Heart right ventricle (tissue), 16 donors: ENCODE measurements at regions not wholly inside any gene's neighbourhood (a gene's known extent, or its start where the extent isn't known, plus 50 kb on each side); places are given as distances from the start of the nearest gene placed in this dataset.

Experiments used
- ATAC-seq, 8 donors: fragments of 200-7000 bp; cut with Tn5 transposase; one replicate each; pipeline ENCODE4 v1.9.1; 2020; ENCODE audit warnings: mild to moderate bottlenecking in 8 of 8, moderate library complexity in 8 of 8, moderate number of reproducible peaks in 1 of 8
- DNase-seq, 2 donors: peaks; one replicate each; pipeline ENCODE4 v3.0.0-alpha.2; 2020
- H3K27ac ChIP-seq, 10 donors: fragments of 200-600 bp; sonication (generic) in 2 of 10; one replicate each; pipeline versions ENCODE4 v1.5.0 to v1.8.0; 2020 to 2022; ENCODE audit warnings: mild to moderate bottlenecking in 3 of 10
- H3K27me3 ChIP-seq, 7 donors: fragments of 200-600 bp; one replicate each; pipeline ENCODE4 v1.8.0; 2021 to 2022; ENCODE audit warnings: mild to moderate bottlenecking in 2 of 7
- H3K36me3 ChIP-seq, 9 donors: fragments of 200-600 bp; sonication (generic) in 1 of 9; one replicate each; pipeline versions ENCODE4 v1.5.0 to v1.8.0; 2020 to 2022; ENCODE audit warnings: mild to moderate bottlenecking in 2 of 9
- H3K4me1 ChIP-seq, 9 donors: fragments of 200-600 bp; sonication (generic) in 1 of 9; one replicate each; pipeline versions ENCODE4 v1.5.0 to v1.8.0; 2020 to 2022; ENCODE audit warnings: mild to moderate bottlenecking in 4 of 9
- H3K4me3 ChIP-seq, 10 donors: fragments of 200-600 bp; sonication (generic) in 2 of 10; one replicate each; pipeline versions ENCODE4 v1.5.0 to v1.8.0; 2020 to 2022; ENCODE audit warnings: mild to moderate bottlenecking in 7 of 10, moderate library complexity in 2 of 10
- H3K9me3 ChIP-seq, 11 donors: fragments of 200-600 bp in 10 of 11; sonication (generic) in 2 of 11; one replicate each; pipeline versions ENCODE4 v1.5.0 to v1.8.0; 2013 to 2022; ENCODE audit warnings: mild to moderate bottlenecking in 2 of 11, control low read depth in 1 of 11, moderate library complexity in 1 of 11
- WGBS, 2 donors: extraction: QIAGEN DNeasy Blood & Tissue Kit; methylation state at CpG; one replicate each; pipeline ENCODE4 v1.1.7; 2013; ENCODE audit warnings: inconsistent platforms in 1 of 2; 5-methylcytosine and 5-hydroxymethylcytosine counted together
- intact Hi-C, 10 donors: fragments of 100-400 bp; cut with DNase I; formaldehyde crosslinking; loops; one replicate each; pipeline versions ENCODE4 v1.11.1 to v1.14.2; 2022
- TF ChIP-seq, protein P1 (sequence below), 9 donors: fragments of 200-600 bp; sonication (generic) in 2 of 9; IDR thresholded peaks; one replicate each; pipeline versions ENCODE4 v1.5.0 to v1.8.0; 2021 to 2022; ENCODE audit warnings: antibody characterized with exemption in 9 of 9, mild to moderate bottlenecking in 5 of 9, moderate library complexity in 1 of 9
- donor health status: Arrhythmogenic right ventricular cardiomyopathy.
- donor health status: ischemic (EF 13 %, LVEDD 7.1; RV severe dilation, severe dysfunction).
- donor health status: healthy with polysubstance abuse.
- donor health status: DM: no; HTN: yes; CAD: no.
- donor health status: DM: no; HTN: no; CAD: no.
- donor health status: ischemic (EF 25% LVEDD 6.9; RV normal size, moderate dysfunction).
- donor health status: ischemic (EF 25% LVEDD 5.7; RV mildly dilated, moderate dysfunction).
- donor health status: healthy.
- donor health status: DM: yes; HTN: yes; CAD: no.
- donor health status: Ischemic cardiomyopathy.
- donor health status: ischemic (EF 35%, LVEDD 5.7; RV mildly dilated, moderate dysfunction).
- donor health status: nonischemic (EF 11% LVEDD 7.7; RV severe dilation, severe dysfunction).
- donor health status: DM: yes; HTN: yes; CAD: no.
- donor health status: PGD.
- donor health status: ischemic (EF 29% LVEDD 5.4; RV normal size, mild dysfunction).
- donor health status: nonischemic (EF 23%, LVEDD 6.1; RV moderate dilation, normal function).

DNA sequence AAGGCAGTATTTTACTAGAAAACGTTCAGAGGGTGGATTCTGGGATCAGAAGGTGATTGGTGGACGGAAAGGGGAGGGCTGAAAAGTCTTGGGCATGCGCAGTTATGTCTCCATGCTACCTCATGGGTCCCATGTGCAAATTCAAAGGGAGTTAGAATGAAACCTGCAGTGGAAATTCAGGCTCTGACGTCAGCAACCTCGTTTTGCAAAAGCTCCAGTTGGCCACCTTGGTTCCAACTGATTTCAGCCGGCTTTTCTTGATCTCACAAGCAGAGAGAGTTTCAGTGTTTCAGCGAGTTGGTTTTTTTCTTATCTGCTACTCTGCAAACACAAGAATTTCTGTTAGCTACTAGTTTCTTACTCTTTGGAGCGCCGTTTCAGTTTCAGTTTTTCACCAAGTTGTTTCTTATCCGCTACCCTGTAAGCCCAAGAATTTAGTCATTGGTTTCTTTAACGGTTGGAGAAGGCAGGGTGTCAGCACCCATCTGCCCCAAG is 69.8 kb upstream of the PGBD5 start:
- TF ChIP-seq, protein P1, sequence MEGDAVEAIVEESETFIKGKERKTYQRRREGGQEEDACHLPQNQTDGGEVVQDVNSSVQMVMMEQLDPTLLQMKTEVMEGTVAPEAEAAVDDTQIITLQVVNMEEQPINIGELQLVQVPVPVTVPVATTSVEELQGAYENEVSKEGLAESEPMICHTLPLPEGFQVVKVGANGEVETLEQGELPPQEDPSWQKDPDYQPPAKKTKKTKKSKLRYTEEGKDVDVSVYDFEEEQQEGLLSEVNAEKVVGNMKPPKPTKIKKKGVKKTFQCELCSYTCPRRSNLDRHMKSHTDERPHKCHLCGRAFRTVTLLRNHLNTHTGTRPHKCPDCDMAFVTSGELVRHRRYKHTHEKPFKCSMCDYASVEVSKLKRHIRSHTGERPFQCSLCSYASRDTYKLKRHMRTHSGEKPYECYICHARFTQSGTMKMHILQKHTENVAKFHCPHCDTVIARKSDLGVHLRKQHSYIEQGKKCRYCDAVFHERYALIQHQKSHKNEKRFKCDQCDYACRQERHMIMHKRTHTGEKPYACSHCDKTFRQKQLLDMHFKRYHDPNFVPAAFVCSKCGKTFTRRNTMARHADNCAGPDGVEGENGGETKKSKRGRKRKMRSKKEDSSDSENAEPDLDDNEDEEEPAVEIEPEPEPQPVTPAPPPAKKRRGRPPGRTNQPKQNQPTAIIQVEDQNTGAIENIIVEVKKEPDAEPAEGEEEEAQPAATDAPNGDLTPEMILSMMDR (IDR thresholded peaks at IDR 0.05), result no peak
- H3K9me3 ChIP-seq, result peaks cover 0 to 5% (median 0%) of the 10 kb centered on the region in 11 donors
- peaks cover 0 to 4% (median 0%) of the 10 kb centered on the region in 9 donors for H3K4me1 ChIP-seq
- H3K27me3 ChIP-seq, result peaks cover 0 to 7% (median 0%) of the 10 kb centered on the region in 7 donors
- ATAC-seq, result no peak
- intact Hi-C loops, result no loop called here
- no peak overlapping the region for H3K27ac ChIP-seq
- DNase-seq, result no peak
- no peaks in the 10 kb centered on the region for H3K36me3 ChIP-seq
- H3K4me3 ChIP-seq, result peak overlapping the region in 1 of 10 donors; percentile 10
- 71 to 72% methylated on average over 11 of the region's 11 CpGs for WGBS, 2 donors

DNA sequence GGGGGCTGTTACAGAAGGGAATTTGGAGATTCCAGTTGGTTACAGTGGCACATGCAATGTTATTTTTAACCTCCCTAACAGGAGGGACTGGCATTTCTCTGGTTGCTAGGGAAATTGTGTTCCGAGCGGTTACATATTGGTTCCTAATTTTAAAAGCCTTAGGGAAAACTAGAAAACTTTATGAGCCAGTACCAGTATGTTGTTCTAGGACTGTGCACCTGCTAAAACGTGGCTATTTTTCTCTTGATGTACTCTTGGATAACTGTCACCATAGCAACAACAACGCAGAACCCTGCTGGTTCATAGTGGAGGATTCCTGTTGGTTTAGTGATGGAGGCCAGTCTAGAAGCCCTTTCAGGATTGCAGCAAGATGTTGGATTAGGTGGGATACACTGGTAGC is 68.9 kb upstream of the PGBD5 start:
- TF ChIP-seq, protein P1 (IDR thresholded peaks at IDR 0.05), result no peak
- peaks cover 0 to 4% (median 0%) of the 10 kb centered on the region in 9 donors for H3K4me1 ChIP-seq
- intact Hi-C loops, result no loop called here
- H3K36me3 ChIP-seq, result no peaks in the 10 kb centered on the region
- no peak overlapping the region for H3K4me3 ChIP-seq
- WGBS, 2 donors, result 78 to 80% methylated on average over 4 of the region's 4 CpGs
- no peak for DNase-seq
- ATAC-seq, result no peak
- peaks cover 0 to 5% (median 0%) of the 10 kb centered on the region in 11 donors for H3K9me3 ChIP-seq
- peaks cover 0 to 7% (median 0%) of the 10 kb centered on the region in 7 donors for H3K27me3 ChIP-seq
- H3K27ac ChIP-seq, result no peak overlapping the region

DNA sequence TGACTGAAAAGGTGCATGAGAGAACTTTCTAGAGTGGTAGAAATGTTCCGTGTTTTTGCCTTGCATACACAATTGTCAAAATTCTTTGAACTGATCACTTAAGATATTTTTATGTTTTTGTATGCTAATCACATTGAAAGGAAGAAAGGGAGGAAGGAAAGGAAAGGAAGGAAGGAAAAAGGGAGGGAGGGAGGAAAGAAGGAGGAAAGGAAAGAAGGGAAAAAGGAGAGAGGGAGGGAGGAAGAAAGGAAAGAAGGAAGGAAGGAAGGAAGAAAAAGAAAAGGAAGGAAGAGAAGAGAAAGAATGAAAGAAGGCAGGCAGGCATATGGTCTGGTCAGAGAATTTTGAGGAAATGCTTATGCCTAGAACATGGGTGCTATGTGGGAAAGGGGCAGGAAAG is 68.4 kb upstream of the PGBD5 start:
- Histone ChIP-seq H3K4me1 (peaks cover 0 to 4% (median 0%) of the 10 kb centered on the region in 9 donors), H3K9me3 (peaks cover 0 to 2% (median 0%) of the 10 kb centered on the region in 11 donors), H3K36me3 (no peaks in the 10 kb centered on the region), H3K27ac (no peak overlapping the region), H3K4me3 (no peak overlapping the region), H3K27me3 (peaks cover 0 to 7% (median 0%) of the 10 kb centered on the region in 7 donors)
- ATAC-seq (no peak), DNase-seq (no peak)
- intact Hi-C loops, result no loop called here
- TF ChIP-seq, protein P1 (IDR thresholded peaks at IDR 0.05), result no peak
- 90% methylated on average over 1 of the region's 1 CpG for WGBS, 2 donors

DNA sequence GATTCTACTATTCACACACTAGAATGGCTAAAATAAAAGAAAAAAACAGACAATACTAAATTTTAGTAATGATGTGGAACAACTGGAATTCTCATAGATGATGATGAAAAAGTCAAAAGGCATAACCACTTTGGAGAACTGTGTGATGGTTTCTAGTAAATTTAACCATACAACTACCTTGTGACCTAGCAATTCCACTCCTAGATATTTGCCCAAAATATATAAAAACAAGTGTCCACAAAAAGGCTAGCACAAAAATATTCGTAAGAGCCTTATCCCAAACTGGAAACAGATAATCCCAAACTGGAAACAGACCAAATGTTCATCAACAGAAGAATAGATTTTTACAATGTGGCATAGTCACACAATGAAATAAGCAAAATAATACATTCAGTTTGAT is 67.9 kb upstream of the PGBD5 start:
- Histone ChIP-seq H3K27ac (no peak overlapping the region), H3K27me3 (peaks cover 0 to 7% (median 0%) of the 10 kb centered on the region in 7 donors), H3K9me3 (no peaks in the 10 kb centered on the region), H3K4me1 (peaks cover 0 to 4% (median 0%) of the 10 kb centered on the region in 9 donors), H3K36me3 (no peaks in the 10 kb centered on the region), H3K4me3 (no peak overlapping the region)
- ATAC-seq (no peak), DNase-seq (no peak)
- 44 to 73% methylated on average over 1 of the region's 1 CpG for WGBS, 2 donors
- intact Hi-C loops, result no loop called here
- TF ChIP-seq, protein P1 (IDR thresholded peaks at IDR 0.05), result no peak
